ENCODE measurements at regions not wholly inside any gene's neighbourhood (a gene's known extent, or its start where the extent isn't known, plus 50 kb on each side); places are given as distances from the start of the nearest gene placed in this dataset.

DNA sequence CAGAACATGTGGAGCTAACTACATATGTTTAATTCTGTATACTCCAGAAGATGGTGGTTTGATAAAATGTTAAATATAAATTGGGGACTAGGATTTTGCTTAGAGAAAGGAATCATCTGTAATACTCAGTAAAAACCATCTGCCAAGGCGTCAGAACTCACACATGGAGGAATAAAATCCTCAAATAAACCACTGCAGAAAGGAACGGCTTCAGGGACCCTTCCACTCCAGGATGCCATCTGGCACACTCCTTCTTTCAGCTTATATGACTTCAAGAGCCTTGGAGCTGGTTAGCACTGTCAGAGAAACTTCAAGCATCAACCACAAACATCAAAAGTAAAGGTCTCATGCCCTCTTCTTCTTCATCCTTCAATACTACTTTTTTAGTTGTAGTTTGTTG is 360.6 kb downstream of the PLK2 start:
- DNase-seq = no peak

DNA sequence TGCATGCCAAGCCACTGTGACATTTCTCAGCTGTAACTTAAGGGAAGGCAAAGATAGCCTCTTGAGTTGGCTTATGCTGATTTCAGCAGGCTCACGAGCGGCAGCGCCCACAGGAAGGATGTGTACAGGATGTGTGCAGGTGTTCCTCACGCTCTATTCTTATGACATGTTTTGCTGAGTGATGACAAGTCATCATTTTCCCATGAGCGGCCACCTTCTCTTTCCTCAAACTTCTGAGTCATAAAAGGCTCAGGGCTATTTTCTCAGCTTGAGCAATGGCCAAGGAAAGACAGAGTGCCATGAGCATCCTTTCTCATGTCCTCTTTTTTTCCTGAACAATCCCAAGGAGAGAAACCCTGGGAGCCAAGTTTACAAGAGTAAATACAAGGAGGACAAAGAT is 365.9 kb downstream of the PLK2 start:
- DNase-seq = peak; percentile 8

DNA sequence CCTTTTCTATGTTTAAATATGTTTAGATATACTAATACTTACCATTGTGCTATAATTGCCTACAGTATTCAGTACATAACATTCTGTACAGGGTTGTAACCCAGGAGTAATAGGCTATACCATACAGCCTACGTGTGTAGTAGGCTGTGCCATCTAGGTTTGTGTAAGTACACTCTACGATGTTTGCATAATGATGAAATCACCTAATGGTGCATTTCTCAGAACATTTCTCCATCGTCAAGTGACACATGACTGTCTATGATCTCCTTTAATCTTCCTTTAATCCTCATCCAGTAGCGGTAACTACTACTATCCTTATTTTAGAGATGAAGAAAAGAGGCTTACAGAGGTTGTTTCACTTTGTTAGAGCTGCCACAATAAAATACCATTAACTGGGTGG is 369.2 kb downstream of the PLK2 start:
- no peak for DNase-seq

DNA sequence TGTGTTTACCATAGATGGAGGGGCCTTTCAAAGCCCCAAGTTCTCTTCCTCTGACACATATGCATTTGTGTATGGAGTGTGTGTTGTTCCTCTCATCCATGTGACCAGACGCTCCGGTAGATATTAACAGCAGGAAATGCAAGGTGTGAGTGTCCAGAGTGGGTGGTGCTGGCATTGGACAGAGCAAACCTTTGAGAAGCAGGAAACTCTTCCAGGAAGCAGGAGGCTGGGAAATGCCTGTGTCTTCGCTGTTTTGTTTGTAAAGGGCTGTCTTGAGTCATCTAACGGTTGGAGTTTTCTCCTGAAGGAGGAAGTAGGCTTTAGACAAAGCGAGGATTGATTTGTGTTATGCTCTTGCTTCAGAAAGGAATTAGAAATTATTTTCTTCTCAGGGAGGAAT is 370.9 kb downstream of the PLK2 start:
- DNase-seq = no peak

DNA sequence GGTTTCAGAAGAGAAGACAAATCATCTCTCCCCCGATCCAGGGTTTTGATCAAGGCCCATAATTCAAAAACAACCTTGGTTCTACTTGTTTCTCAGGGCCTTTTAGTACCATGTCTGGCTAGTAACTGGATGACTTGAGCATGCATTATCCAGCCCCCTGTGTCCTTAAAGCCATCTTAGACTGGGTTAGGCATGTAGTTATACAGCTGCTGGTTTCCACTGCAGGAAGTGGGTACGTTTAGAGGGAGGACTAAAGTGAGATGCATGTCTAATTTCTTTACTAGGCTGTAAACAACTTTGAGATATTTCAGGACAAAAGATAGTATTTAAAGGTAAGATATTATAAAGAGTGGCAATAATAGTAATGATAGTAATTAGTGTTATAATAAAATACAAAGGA is 372.0 kb downstream of the PLK2 start:
- no peak for DNase-seq

DNA sequence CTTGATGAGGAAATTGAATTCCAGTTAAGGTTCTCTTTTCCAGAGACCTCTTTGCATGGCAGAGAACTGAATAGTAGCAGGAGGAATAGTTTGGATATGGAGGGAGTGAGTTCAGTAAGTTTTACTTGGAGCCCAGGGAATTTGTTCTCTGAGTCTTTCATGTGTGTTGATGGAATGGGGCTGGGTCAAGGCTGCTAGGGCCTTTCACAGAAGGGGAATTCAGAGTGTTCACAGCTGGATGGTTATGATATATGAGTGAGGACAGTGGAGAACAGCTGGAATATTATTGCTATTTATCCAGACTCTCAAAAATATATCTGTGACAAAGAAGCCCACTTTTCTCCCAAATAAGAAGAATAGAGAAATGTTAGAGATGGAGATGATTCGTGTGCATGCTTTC is 372.8 kb downstream of the PLK2 start:
- DNase-seq = no peak

DNA sequence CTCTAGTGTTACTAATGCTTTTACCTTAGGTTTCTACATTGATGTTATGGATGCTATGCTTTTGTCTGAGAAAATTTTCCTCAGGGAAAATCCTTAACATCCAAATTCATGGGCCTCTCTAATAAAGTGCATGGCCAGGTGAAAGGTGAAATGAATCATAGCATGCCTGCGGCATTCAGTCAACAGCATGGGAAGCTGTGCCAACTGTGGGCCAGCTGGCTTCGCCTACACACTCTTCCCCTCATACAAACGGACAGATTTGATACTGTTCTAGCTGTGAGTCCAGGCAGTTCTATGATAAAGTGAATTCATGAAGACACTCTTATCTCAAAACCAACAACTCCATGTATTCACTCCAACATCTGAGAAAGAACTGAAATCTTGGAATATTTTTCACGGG is 374.1 kb downstream of the PLK2 start:
- no peak for DNase-seq

DNA sequence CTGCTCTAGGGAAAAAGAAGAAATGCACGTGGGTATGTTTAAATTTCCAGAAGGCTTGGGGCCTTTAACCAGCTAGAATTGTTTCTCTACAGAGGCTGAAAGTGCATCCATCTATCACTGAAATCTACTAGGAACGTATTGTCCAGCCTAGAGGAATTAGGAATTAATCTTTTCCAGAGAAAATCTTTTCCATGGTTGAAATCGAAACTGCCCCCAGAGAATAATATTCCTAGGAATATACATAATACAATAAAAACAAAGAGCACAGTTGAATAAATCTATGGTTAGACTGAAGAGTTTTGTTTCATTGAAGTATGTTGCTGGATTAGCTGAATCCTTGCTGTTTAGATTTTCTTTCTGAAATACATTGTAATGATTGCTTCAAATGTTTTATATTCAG is 378.5 kb downstream of the PLK2 start:
- no peak for DNase-seq

DNA sequence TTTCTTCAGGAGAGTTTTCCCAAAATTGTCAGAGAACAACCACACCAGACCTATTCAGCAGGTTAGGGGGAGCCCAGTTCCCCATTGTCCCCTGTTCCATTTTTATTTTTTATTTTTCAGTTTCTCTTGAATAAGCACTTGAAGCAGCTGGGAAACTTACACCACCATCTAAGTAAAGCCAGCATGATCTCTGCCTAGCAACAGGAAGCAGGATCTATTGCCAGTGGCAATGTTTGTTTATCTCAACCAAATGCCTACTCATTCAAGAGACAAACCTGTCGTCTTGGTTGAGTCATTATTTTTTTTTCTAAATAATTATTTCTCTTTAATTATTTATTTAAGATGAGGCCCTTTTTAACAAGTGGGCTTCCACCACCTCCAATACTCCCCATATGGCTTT is 379.3 kb downstream of the PLK2 start:
- DNase-seq = peak; percentile 17

DNA sequence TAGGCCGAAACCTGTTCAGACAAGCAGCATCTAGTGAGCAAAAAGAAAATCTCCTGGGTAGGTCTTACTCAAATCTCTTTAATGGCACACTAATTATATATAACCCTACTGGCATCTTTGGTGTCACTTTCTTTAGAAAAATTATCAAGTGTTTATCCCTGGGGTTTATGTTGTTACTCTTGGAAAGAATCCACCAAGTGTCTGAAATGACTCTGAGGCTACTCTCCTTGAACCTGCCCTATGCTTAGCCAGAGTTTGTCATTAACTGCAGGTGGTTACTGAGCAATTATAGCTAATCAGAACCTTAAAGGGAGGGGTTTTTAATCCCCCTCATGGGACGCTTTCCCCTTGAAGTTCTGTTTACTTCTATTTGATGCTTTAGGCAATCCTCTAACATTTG is 381.9 kb downstream of the PLK2 start:
- no peak for DNase-seq

DNA sequence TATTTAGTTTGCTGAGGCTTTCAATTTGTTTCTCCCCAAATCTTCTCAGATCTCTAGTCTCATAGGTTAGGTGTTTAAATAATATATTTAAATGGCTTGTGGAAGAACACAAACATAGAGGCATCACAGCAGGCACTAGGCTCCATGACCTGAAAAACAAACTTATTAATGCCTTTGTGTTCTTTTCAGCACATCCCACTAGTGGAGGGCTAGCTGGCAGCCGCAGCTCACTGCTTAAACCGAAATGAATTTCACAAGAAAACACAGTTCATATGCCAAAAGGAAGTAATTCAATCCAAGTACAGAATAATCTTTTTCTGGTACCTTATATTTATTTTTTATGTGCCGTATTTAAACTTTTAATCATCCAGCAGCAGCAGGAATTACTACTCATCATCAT is 382.5 kb downstream of the PLK2 start:
- DNase-seq = no peak

DNA sequence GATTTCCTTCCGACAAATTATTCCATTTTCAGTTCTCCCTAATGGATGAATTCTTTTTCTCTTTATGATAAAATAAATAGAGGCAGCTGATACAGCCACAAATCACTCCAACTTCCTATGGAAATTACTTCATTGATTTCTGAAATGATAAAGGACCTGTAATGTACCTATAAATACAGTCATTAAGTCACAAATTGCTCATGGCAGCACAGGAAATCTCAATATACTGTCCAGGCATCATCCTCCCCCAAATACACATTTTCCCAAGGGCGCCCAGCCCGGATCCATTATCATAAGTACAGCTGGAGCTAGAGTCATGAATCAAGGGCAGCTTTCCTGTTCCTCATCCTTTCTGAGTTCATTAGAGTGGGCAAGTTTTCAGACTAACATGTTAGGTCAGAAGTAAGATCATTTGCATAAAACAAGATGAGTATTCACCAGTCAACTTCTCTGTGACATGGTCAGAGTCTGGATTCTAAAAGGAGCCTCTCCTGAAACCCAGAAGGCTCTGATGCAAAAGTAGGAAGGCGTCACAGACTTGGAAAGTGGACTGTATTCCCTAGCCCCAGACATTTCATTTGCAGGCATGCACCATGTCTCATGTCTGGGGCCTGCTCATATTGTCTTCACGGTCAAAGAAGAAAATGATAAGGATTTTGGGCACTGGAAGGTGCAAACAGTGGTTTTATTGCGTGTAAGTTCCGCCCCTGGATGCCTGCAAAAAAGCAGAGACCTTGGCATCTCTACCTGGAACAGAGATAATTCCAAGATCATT is 383.2 kb downstream of the PLK2 start:
- no peak for DNase-seq

DNA sequence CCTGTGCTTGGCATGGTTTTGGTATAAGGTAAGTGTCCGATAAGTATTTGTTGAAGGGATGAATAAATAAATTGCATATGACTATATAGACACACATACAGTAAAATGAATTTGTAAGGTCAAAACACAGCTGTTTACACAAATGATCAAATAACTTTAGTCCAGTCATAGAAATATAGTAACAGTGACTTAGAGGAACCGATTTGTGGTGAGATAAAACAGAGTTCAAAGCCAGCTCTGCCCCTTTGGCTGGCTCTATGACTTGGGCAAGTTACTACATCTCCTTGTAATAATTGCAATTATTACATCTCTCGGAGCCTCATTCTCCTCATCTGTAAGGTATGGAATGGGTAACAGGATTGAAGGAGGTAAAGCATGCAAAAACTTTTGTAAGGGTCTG is 384.0 kb downstream of the PLK2 start:
- no peak for DNase-seq

DNA sequence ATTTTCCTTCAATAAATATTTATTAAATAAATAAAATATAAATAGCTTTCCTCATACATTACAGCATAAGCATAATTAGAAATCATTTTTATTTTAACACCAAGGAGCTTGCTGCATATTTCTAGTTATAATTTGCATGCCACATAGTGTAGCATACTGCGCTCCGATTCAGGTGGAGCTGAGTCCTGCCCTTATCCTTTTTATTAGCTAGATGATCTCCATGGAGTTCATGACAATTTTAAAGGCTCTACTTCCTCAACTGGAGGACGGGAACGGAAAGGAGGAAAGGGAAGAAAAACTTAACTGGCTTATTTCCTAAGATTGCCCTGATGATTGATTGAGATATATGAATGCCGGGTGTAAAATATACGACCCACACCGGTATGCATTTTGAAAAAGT is 385.2 kb downstream of the PLK2 start:
- no peak for DNase-seq

DNA sequence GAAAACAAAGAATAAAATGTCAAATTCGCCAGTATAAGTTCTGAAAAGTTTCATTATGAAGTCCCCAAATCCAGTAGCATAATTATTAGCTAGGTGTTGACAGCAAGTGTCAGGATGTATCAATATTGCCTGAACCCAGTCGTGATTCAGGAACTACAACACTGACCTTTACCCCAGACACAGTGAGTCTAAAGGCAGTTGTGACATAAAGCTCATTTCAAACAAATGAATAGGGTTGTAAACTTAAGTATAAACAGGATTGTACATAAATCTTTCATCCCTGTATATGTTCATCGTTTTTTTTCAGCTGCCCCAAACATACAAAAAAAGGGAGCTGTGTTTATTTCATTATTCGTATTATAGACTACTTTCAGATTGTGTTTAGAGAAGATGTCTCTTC is 385.7 kb downstream of the PLK2 start:
- no peak for DNase-seq

DNA sequence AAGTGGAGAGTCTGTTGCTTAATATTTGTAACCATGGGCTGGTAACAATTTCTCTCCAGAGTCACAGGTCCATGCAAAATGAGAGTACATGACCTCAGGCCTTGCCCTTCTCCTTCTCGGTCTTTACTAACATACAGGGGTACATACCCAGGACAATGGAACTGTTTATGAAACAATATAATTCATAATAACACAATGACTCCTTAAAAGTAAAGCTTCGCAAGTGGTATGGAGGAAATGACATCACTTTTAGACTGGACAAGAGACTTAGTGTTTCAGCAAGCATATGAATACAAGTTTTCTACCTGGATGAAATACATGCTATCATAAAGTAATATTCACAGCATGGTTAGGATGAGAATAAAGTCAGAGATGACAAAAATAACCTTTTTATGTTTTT is 386.6 kb downstream of the PLK2 start:
- DNase-seq = no peak

DNA sequence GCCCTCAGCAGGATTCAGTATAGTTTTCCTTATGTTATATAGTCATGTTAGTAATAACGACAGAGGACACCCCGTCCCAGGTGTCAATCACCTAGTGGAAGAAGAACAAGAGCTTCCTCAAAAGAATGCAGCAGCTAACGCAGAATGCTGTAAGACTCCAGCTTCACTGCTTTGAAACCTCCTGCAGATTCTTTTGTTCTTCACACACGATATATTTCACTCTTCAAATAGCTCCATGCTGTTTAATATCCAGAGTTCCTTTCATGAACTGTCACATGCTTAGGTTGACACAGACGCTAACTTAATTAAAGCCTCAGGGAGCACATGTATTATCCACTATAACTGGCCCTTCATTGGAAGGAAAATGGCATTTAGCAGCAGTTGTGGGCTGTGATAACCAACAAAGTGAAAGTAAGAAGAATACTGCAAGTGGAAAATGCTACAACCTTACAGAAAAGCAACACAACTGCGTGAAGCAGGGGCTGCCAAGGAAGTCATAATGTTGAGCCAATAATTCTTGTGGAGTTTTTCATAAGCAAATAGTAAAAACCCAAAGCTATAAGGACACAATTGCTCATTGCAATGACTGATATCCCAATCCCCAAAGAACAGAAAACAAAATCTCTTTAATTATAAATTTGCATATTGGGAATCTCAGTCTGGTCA is 387.5 kb downstream of the PLK2 start:
- no peak for DNase-seq

DNA sequence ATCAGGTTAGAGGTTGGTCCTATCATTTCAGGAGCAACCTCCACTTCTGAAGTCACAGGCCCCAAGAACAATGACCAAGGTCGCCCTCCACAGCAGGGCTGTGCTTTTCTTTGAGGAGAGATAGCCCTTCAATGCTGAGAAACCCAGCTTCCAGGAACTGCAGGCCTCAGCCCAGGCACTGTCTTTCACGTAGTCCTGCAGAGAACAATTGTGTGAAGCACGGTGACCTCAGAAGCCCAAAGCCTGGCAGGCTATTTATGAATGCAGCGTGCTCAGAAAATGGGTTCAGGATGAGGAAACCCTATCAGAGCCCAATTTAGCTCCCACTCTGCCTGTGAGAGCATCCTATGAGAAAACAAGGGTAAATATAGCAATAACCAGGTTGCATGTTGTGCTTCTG is 388.3 kb downstream of the PLK2 start:
- no peak for DNase-seq

DNA sequence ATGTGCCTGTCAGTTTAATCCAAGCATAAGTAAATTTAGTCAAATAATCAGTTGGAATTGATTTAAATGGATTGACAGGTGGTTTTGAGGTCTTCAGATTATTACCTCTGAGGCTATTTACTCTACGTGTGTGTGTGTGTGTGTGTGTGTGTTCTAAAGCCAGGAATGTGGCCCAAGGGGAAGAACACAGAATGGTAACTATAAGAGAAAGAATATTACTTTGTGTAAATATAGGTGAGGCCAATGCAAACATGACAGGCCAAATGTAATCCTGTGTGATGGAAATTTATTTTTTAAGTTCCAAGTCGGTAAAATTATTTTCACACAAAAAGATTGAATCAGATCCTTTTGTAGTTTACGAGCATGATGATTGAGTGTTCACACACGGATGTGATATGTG is 390.0 kb downstream of the PLK2 start:
- DNase-seq = no peak

DNA sequence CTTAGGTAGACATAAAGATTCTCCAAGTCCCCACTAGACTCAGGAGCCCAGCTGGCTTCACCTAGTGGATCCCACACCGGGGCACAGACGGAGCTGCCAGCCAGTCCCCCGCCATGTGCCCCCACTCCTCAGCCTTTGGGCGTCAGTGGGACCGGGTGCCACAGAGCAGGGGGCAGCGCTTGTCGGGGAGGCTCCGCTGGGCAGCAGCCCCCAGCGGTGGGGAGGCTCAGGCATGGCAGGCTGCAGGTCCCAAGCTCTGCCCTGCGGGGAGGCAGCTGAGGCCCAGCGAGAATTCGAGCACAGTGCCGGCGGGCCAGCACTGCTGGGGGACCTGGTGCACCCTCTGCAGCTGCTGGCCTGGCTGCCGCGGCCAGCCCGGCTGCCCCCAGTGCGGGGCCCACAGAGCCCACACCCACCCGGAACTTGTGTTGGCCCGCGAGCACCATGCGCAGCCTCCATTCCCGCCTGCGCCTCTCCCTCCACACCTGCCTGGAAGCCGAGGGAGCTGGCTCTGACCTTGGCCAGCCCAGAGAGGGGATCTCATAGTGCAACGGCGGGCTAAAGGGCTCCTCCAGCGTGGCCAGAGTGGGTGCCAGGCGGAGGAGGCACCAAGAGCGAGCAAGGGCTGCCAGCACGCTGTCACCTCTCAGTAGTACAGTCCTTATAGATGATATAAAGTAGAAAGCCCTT is 390.7 kb downstream of the PLK2 start:
- no peak for DNase-seq

DNA sequence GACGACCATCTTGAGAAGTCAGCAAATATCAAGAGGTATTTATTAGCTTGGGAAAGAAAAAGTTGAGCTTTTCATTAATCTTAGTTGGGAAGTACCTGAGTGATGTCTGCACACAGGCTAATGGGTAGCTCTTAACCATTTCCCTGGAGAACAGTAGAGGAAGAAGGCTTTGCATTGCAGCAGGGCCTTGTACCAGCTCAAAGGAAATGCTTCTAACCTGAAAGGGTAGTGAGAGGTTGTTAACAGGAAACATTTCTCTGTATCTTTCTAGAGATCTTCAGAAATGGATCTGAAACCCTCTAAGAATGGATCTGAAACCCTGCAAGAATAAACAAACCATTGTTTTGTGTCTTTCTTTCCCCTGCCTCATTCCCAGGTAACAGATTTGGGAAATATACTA is 393.3 kb downstream of the PLK2 start:
- DNase-seq = no peak

DNA sequence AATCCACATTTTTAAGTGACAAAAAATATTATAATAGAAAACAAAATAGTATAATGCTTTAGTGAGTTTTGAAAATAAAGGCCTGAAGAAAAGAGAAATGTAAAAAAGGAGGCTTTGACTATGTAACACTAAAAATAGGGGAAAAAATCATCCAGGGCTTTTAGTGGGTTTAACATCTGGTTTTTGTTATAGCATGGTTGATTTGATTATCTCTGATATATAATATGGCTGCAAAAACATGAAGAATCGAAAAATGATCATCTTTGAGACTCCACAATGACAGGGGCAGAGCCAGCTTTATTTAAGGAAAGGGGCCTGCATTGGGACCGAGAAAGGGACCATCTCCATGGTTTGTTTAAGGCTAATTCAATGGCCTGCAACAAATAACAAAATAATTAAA is 393.8 kb downstream of the PLK2 start:
- no peak for DNase-seq

DNA sequence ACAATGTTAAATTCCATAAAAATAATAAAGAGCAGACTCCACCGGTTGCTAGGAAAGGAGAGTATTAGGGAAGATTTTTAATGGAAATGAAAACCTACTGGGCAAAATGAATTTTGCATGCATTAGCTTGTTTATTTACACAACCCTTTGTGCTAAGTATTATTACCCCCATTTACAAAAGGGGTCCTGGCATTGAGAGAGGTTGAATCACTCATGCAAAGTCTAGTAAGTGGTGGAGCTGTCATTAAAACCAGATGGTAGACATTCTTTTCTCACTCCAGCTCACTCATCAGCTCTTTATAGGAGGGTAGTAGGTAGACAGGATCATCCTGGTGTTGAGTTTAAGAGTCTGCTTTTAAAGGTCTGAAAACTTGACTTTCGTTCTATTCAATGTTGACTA is 395.1 kb downstream of the PLK2 start:
- DNase-seq = peak; percentile 73

DNA sequence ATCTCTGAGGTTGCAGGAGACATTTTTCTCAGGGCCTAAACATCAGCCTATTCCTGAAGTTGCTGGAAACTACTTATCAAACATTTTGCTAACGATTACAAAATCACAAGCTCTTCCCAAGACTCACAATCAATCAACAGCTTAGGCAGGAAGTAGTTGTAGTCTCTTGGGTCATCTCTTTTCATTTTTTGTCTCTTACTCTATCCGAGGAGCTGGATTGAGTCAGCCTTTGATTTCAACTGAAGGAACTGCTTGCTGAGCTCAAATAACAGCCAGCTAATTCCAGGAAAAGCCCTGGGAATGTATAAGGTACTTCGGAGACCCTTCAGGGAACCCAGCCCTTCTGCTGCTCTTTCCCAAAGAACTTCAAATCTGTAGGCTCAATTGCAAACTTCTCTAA is 398.9 kb downstream of the PLK2 start:
- DNase-seq = peak; percentile 65
